ENCODE measurements at regions not wholly inside any gene's neighbourhood (a gene's known extent, or its start where the extent isn't known, plus 50 kb on each side); places are given as distances from the start of the nearest gene placed in this dataset.

GRCh38 chr1:162922201-162922600 lies 61.2 kb upstream of the CCDC190 start:
- intact Hi-C loops (cut with micrococcal nuclease), result loop anchor here (5.0 kb wide), 1 partner anchor 1125 kb away; no protein-coding TSS in a partner anchor

DNA sequence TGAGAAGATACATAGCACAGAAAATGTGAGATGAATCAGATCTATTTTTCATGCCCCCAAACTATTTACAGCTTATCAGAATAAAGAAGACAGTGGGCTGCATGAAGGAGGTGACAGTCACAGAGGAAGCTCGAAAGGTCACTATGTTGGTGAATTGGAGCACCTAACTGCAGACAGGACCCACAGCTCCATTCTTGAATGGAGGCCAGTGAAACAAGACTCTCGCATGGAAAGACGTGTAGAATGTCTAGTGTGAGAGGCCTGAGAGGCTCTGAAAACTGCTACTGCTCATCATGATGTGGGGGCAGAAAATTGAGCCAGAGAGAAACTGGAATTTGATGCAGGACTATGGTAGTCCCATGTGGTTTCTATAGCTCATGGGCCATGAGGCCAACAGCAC lies 60.3 kb upstream of the CCDC190 start:
- intact Hi-C loops (cut with micrococcal nuclease), result loop anchor here (5.0 kb wide), 1 partner anchor 1126 kb away; no protein-coding TSS in a partner anchor

DNA sequence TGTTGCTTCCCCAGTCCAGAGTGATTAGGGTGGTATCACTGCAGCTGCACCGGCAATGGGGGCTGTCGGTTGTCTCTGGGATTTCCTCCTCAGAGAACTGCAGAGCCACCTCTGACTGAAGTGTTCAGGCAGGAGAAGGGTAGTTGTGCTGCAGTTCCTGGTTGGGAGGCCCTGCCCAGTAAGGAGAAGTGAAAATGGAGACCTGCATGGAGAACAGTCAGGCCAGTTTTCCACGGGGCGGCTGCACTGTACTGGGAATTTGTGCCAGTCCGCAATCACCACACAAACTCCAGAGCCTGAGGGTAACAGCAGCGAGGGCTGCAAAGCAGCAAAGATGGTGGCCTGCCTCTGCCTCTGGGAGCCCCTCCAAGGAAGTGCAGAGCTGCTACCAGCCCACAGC lies 58.1 kb upstream of the CCDC190 start:
- intact Hi-C loops (cut with micrococcal nuclease), result no loop called here

DNA sequence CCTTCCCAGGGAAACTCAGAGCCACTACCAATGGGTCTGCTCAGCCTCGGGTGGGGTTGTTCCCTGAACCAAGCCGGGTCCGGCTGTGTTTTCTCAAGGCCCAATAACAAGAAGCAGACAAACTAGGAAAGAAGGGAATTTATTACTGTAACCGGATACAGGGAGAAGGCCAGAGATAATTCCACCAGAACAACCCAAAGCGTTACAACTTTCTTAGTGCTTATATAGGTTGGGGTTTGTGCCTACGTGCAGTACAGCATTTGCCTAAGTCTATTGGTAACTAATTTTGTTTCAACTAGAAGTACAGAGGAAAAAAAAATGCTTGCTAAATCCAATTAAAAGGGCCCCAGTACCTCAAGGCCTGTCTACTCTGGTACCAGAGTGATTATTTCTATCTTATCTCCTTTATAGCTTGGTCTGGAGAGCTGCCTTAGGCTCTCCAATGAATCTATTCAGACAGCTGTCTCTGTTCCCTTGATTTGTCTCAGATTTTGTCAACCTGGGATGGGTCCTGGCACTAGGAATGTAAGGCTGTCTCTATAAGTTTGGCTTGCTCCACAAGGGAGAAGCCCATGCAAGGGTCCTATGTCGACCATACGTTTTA lies 57.3 kb upstream of the CCDC190 start:
- intact Hi-C loops (cut with micrococcal nuclease), result no loop called here

DNA sequence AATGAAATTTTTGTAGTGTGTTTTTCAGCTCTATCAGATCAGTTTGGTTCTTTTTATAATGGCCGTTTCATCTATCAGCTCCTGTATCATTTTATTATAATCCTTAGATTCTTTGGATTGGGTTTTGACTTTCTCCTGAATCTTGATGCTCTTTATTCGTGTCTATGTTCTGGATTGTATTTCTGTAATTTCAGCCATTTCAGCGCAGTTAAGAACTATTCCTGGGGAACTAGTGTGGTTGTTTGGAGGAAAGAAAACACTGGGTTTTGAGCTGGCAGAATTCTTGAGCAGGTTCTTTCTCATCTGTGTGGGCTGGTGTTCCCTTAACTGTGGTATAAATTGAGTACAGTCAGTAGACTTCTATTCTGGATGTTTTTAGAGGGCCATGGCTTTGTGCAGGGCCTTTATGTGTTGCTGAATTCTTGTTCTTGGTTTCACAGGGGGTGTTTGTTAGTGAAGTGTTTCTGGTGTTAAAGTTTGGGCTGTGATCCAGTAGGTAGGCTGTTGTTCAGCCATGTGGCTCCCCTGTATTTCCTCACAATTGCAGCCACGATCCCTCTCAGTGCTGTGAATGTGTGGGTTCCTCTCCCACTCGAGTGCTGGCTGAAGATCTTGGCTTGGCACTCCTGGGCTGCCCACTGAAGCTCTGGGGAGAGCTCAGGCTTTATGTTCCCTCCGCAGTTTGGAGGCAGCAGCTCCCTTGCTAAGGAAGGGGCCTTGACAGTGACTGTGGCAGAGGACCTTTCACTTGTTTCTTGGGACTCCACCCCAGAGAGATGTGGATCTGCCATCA lies 56.0 kb upstream of the CCDC190 start:
- intact Hi-C loops (cut with micrococcal nuclease), result no loop called here

DNA sequence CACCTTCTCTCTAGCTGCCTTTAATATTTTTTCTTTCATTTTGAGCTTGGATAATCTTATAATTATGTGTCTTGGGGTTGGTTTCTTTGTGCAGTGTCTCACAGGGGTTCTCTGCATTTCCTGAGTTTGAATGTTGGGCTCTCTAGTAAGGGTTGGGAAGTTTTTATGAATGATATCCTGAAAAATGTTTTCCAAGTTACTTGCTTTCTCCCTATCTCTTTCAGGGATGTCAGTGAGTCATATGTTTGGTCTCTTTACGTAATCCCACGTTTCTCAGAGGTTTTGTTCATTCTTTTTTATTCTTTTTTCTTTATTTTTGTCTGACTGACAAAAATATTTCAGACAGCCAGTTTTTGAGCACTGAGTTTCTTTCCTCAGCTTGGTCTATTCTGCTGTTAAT lies 55.4 kb upstream of the CCDC190 start:
- intact Hi-C loops (cut with micrococcal nuclease), result no loop called here

GRCh38 chr1:162914601-162915000 lies 53.6 kb upstream of the CCDC190 start:
- intact Hi-C loops (cut with micrococcal nuclease), result no loop called here

- intact Hi-C loops (cut with micrococcal nuclease), result no loop called here
Measured at GRCh38 chr1:162913345-162913744, 52.4 kb upstream of the CCDC190 start.

- intact Hi-C loops (cut with micrococcal nuclease), result no loop called here
Measured at GRCh38 chr1:162912061-162912667, 51.2 kb upstream of the CCDC190 start.

Data from T-helper 1 cell treated with Interleukin-12 subunit alpha and Interleukin-12 subunit beta and Interleukin-4 antibody, amounts not matched to agents 30 ng/mL and 1 ng/mL, for 36 hours (primary cell).